Astrocyte of the spinal cord (primary cell): ENCODE measurements at regions not wholly inside any gene's neighbourhood (a gene's known extent, or its start where the extent isn't known, plus 50 kb on each side); places are given as distances from the start of the nearest gene placed in this dataset.

Source experiments
- DNase-seq: peaks from one replicate; pipeline ENCODE4 v3.0.0; 2011; ENCODE audit warnings: low read depth, low spot score
- H3K4me3 ChIP-seq: 2 replicates; pipeline ENCODE4 v1.5.1; 2011; ENCODE audit warnings: low read depth, mild to moderate bottlenecking, low read length, moderate library complexity
- CTCF ChIP-seq: IDR thresholded peaks from 2 replicates; pipeline ENCODE4 v1.5.1; 2012; ENCODE audit warnings: low read depth, mild to moderate bottlenecking, low read length, inconsistent platforms
- in situ Hi-C: cut with HindIII; loops from 2 replicates; pipeline ENCODE4 v1.10.0; 2017; ENCODE audit warnings: low sequenced_read_pairs

- in situ Hi-C loops = no loop called here
- H3K4me3 ChIP-seq = no peak overlapping the region
- DNase-seq = no peak
- no peak for TF ChIP-seq CTCF
These were observed 63.1 kb downstream of the RTL9 start for GRCh38 chrX:110421500-110422455.

GRCh38 chrX:110425222-110426154 is 66.8 kb downstream of the RTL9 start:
- TF ChIP-seq CTCF = no peak
- DNase-seq = no peak
- no peak overlapping the region for H3K4me3 ChIP-seq
- in situ Hi-C loops = no loop called here

GRCh38 chrX:110426155-110426504 is 67.5 kb downstream of the RTL9 start:
- in situ Hi-C loops = no loop called here
- TF ChIP-seq CTCF = no peak
- no peak for DNase-seq
- no peak overlapping the region for H3K4me3 ChIP-seq

- DNase-seq = no peak
- TF ChIP-seq CTCF = no peak
- H3K4me3 ChIP-seq = no peak overlapping the region
- in situ Hi-C loops = no loop called here
These were observed 68.4 kb downstream of the RTL9 start for GRCh38 chrX:110427076-110427475.

GRCh38 chrX:110428144-110428543 is 69.5 kb downstream of the RTL9 start:
- no peak for TF ChIP-seq CTCF
- DNase-seq = no peak
- in situ Hi-C loops = no loop called here

GRCh38 chrX:110430293-110431076 is 71.8 kb downstream of the RTL9 start:
- in situ Hi-C loops = no loop called here
- DNase-seq = no peak
- TF ChIP-seq CTCF = no peak
- no peak overlapping the region for H3K4me3 ChIP-seq

More at GRCh38 chrX:110428144-110428543, 69.5 kb downstream of the RTL9 start:
- no peak overlapping the region for H3K4me3 ChIP-seq
